ENCODE measurements at regions not wholly inside any gene's neighbourhood (a gene's known extent, or its start where the extent isn't known, plus 50 kb on each side); places are given as distances from the start of the nearest gene placed in this dataset.

DNA sequence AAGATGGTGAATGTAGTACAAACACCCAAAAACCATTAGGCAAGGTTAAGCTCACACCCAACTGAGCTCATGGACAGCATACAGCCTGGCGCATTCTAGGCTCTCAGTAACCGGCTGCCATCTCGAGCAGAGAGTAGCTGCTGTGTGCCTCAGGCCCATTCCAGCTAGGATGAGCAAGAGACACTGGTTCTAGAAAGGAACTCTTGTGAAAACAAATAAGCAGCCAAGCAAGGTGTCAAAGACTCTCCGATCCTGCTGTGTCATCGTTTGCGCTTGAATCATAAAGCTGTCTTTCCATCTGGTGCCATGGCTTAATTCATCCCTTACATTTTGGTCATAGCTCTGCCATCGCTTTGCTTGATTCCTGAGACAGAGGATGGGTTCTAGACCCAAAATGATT is 135.4 kb upstream of the MSX2 start:
- TF ChIP-seq, protein P1, sequence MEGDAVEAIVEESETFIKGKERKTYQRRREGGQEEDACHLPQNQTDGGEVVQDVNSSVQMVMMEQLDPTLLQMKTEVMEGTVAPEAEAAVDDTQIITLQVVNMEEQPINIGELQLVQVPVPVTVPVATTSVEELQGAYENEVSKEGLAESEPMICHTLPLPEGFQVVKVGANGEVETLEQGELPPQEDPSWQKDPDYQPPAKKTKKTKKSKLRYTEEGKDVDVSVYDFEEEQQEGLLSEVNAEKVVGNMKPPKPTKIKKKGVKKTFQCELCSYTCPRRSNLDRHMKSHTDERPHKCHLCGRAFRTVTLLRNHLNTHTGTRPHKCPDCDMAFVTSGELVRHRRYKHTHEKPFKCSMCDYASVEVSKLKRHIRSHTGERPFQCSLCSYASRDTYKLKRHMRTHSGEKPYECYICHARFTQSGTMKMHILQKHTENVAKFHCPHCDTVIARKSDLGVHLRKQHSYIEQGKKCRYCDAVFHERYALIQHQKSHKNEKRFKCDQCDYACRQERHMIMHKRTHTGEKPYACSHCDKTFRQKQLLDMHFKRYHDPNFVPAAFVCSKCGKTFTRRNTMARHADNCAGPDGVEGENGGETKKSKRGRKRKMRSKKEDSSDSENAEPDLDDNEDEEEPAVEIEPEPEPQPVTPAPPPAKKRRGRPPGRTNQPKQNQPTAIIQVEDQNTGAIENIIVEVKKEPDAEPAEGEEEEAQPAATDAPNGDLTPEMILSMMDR (IDR thresholded peaks at IDR 0.05): no peak
- TF ChIP-seq POLR2A (IDR thresholded peaks at IDR 0.05) (no peak), POLR2AphosphoS5 (IDR thresholded peaks at IDR 0.05) (no peak)

All from suprapubic skin (tissue), 4 donors.